HepG2 (cell line): ENCODE measurements at regions not wholly inside any gene's neighbourhood (a gene's known extent, or its start where the extent isn't known, plus 50 kb on each side); places are given as distances from the start of the nearest gene placed in this dataset.

Source experiments
- ATAC-seq: fragments of 200-7000 bp; cut with Tn5 transposase; 3 replicates; pipeline ENCODE4 v1.9.1; 2020; ENCODE audit warnings: mild to moderate bottlenecking, moderate library complexity
- BruUV-seq: library from RNA; stranded (reverse); fragments of 400-500 nt; replicated peaks from 2 replicates; lab custom pipeline; 2021; lab: Mats Ljungman, UMichigan
- CTCF ChIA-PET: fragments of 300-600 bp; formaldehyde crosslinking; extraction: SDS; loops from one replicate; lab custom pipeline; 2021; ENCODE audit warnings: low total read pairs, inconsistent platforms, low intra/inter-chr PET ratio; lab: Yijun Ruan, JAX
- POLR2A ChIA-PET: fragments of 350-600 bp; sonication (Branson Sonifier 250); formaldehyde crosslinking; loops from one replicate; lab custom pipeline; 2020; ENCODE audit warnings: antibody characterized with exemption, inconsistent platforms; lab: Yijun Ruan, JAX
- DNase-seq: peaks from one replicate; pipeline ENCODE4 v3.0.0-alpha.2; 2015; ENCODE audit warnings: low spot score
- FAIRE-seq: peaks from 3 replicates; lab custom pipeline; 2011; peaks lifted over from hg19 to GRCh38; lab: Jason Lieb, UNC
- H2AFZ ChIP-seq: one replicate; pipeline ENCODE4 v1.6.1; 2011; ENCODE audit warnings: low read length, inconsistent platforms
- H3K27ac ChIP-seq: fragments of 300-600 bp; 3 replicates; pipeline ENCODE4 v1.8.0; 2011; ENCODE audit warnings: mixed run types, mild to moderate bottlenecking, mixed read lengths, low read length, inconsistent platforms; ENCODE audit not compliant: insufficient read depth; ENCODE audit errors: extremely low read length
- H3K27me3 ChIP-seq, 2 experiments: fragments of 200-600 bp in 1 of 2; 2 replicates in 1 of 2; 3 replicates in 1 of 2; pipeline versions ENCODE4 v1.6.0 to v1.8.0; 2011; ENCODE audit warnings: low read length in 2 of 2, mild to moderate bottlenecking in 2 of 2, moderate library complexity in 2 of 2, inconsistent platforms in 1 of 2; ENCODE audit not compliant: insufficient read depth in 2 of 2, control insufficient read depth in 1 of 2
- H3K36me3 ChIP-seq, 2 experiments: fragments of 200-600 bp in 1 of 2; replicated peaks in 1 of 2; 2 replicates in 1 of 2; 3 replicates in 1 of 2; pipeline versions ENCODE4 v1.5.1 to v1.8.0; 2011; ENCODE audit warnings: low read length in 2 of 2, inconsistent platforms in 1 of 2; ENCODE audit not compliant: insufficient read depth in 2 of 2, control insufficient read depth in 1 of 2
- H3K4me1 ChIP-seq: 2 replicates; pipeline ENCODE4 v1.5.1; 2012; ENCODE audit warnings: low read length, inconsistent platforms; ENCODE audit not compliant: insufficient read depth
- H3K4me2 ChIP-seq: 2 replicates; pipeline ENCODE4 v1.6.0; 2011; ENCODE audit warnings: low read depth, low read length, inconsistent platforms
- H3K4me3 ChIP-seq, 3 experiments: fragments of 200-600 bp in 1 of 3; sonication (generic), shearing (Covaris generic) in 1 of 3; replicated peaks in 1 of 3; 2 replicates each; pipeline ENCODE4 v1.5.1; 2011 to 2016; ENCODE audit warnings: low read length in 3 of 3, inconsistent platforms in 2 of 3, low read depth in 2 of 3, mild to moderate bottlenecking in 2 of 3, control low read depth in 1 of 3, mixed read lengths in 1 of 3; ENCODE audit not compliant: insufficient read depth in 1 of 3
- H3K79me2 ChIP-seq: one replicate; pipeline ENCODE4 v1.6.1; 2011; ENCODE audit warnings: low read length, inconsistent platforms; ENCODE audit not compliant: insufficient read depth
- H3K9ac ChIP-seq: 2 replicates; pipeline ENCODE4 v1.6.0; 2011; ENCODE audit warnings: mild to moderate bottlenecking, low read depth, low read length, inconsistent platforms; ENCODE audit not compliant: insufficient read depth
- H3K9me3 ChIP-seq: 2 replicates; pipeline ENCODE4 v1.5.1; 2012; ENCODE audit warnings: mild to moderate bottlenecking, low read length
- H4K20me1 ChIP-seq: 2 replicates; pipeline ENCODE4 v1.6.0; 2011; ENCODE audit warnings: inconsistent platforms, mild to moderate bottlenecking, low read length, moderate library complexity; ENCODE audit not compliant: insufficient read depth
- HMG20B ChIP-seq: conservative IDR thresholded peaks from 2 replicates; pipeline ENCODE4 v1.6.1; 2016; ENCODE audit warnings: missing genetic modification reagents, missing compliant biosample characterization
- RBM39 ChIP-seq: fragments of 200-400 bp; formaldehyde crosslinking; IDR thresholded peaks from one replicate; pipeline ENCODE4 v1.6.1; 2018; ENCODE audit warnings: antibody characterized with exemption, mild to moderate bottlenecking, low read depth, low read length; ENCODE audit not compliant: poor library complexity, severe bottlenecking
- WGBS: methylation state at CpG from one replicate; pipeline ENCODE4 v1.1.6; 2017; ENCODE audit warnings: low lambda C conversion rate; 5-methylcytosine and 5-hydroxymethylcytosine counted together
- in situ Hi-C: cut with HindIII; loops from 2 replicates; pipeline ENCODE4 v1.10.0; 2017; ENCODE audit warnings: low pct_unique_long_range_greater_than_20kb; ENCODE audit not compliant: extremely low pct_ligation_motif_present
- intact Hi-C: fragments of 100-400 bp; cut with micrococcal nuclease; formaldehyde crosslinking; loops from one replicate; pipeline ENCODE4 v1.10.0; 2022; ENCODE audit not compliant: unreplicated experiment
- TF ChIP-seq, protein P1 (sequence below), 2 experiments: sonication (generic) in 1 of 2; formaldehyde crosslinking in 1 of 2; IDR thresholded peaks; 2 replicates each; pipeline versions ENCODE4 v1.6.1 to v1.9.0; 2014 to 2022; ENCODE audit warnings: antibody characterized with exemption in 1 of 2, borderline replicate concordance in 1 of 2, inconsistent platforms in 1 of 2, low read depth in 1 of 2, missing genetic modification reagents in 1 of 2
- TF ChIP-seq, protein P2 (sequence below): sonication (generic); IDR thresholded peaks from 2 replicates; pipeline ENCODE4 v1.6.1; 2016; ENCODE audit warnings: low read depth, borderline replicate concordance

DNA sequence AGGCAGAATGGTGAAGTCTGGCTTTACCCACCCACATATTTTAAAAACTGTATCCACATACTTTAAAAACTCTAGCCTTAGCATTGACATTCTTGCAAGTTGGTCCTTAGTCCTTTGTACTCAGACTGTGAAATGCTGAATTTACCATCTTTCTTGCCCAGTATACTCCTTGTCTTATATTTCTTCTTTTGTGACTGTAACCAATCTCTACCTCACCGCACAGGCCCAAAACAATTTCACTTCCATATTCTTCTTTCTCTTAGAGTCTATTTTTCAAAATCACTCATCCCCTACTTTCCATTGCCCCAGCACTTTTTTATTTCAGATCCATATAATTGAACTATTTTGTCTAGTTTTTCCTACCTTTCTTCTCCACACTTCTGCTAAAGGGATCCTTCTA, 892.4 kb upstream of the B3GALT2 start:
- Histone ChIP-seq H3K9ac (no peak overlapping the region), H3K27me3 (no peaks in the 10 kb centered on the region)
- BruUV-seq, result no TSS peak
- CTCF ChIA-PET, result no interaction called here
- WGBS, result 0% methylated on average over 1 of the region's 1 CpG
- TF ChIP-seq, protein P1, sequence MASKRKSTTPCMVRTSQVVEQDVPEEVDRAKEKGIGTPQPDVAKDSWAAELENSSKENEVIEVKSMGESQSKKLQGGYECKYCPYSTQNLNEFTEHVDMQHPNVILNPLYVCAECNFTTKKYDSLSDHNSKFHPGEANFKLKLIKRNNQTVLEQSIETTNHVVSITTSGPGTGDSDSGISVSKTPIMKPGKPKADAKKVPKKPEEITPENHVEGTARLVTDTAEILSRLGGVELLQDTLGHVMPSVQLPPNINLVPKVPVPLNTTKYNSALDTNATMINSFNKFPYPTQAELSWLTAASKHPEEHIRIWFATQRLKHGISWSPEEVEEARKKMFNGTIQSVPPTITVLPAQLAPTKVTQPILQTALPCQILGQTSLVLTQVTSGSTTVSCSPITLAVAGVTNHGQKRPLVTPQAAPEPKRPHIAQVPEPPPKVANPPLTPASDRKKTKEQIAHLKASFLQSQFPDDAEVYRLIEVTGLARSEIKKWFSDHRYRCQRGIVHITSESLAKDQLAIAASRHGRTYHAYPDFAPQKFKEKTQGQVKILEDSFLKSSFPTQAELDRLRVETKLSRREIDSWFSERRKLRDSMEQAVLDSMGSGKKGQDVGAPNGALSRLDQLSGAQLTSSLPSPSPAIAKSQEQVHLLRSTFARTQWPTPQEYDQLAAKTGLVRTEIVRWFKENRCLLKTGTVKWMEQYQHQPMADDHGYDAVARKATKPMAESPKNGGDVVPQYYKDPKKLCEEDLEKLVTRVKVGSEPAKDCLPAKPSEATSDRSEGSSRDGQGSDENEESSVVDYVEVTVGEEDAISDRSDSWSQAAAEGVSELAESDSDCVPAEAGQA (IDR thresholded peaks at IDR 0.05; ENCODE audit: low read depth), result no peak
- TF ChIP-seq, protein P1 (CRISPR knock-in tag; IDR thresholded peaks at IDR 0.05; ENCODE audit: borderline replicate concordance), result no peak
- TF ChIP-seq, protein P2, sequence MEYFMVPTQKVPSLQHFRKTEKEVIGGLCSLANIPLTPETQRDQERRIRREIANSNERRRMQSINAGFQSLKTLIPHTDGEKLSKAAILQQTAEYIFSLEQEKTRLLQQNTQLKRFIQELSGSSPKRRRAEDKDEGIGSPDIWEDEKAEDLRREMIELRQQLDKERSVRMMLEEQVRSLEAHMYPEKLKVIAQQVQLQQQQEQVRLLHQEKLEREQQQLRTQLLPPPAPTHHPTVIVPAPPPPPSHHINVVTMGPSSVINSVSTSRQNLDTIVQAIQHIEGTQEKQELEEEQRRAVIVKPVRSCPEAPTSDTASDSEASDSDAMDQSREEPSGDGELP, result no peak
- no peak for TF ChIP-seq RBM39
- no peak for TF ChIP-seq HMG20B
- TF ChIP-seq, all 625 proteins: peak for 0
- Histone ChIP-seq H2AFZ (no peak overlapping the region), H3K36me3 (no peaks in the 10 kb centered on the region), H3K27ac (no peak overlapping the region), H3K9me3 (no peaks in the 10 kb centered on the region), H3K79me2 (no peaks in the 10 kb centered on the region), H3K4me2 (no peak overlapping the region), H3K4me1 (no peaks in the 10 kb centered on the region), H4K20me1 (no peaks in the 10 kb centered on the region), H3K4me3 (no peak overlapping the region)
- in situ Hi-C loops (no loop called here), intact Hi-C loops (no loop called here)
- FAIRE-seq, result no peak
- DNase-seq, result no peak
- POLR2A ChIA-PET, result no interaction called here
- no peak for ATAC-seq
